ENCODE measurements at regions not wholly inside any gene's neighbourhood (a gene's known extent, or its start where the extent isn't known, plus 50 kb on each side); places are given as distances from the start of the nearest gene placed in this dataset.

GRCh38 chr6:5937169-5937909, 69.4 kb downstream of the NRN1 start:
- no peak for DNase-seq (ENCODE audit: extremely low read depth, low read depth)
- no peak for TF ChIP-seq CTCF (IDR thresholded peaks at IDR 0.05; ENCODE audit: low read depth, low read length)

GRCh38 chr6:5936631-5937030, 70.1 kb downstream of the NRN1 start:
- no peak for DNase-seq (ENCODE audit: extremely low read depth, low read depth)
- TF ChIP-seq CTCF (IDR thresholded peaks at IDR 0.05; ENCODE audit: low read depth, low read length), result no peak

GRCh38 chr6:5936140-5936539, 70.6 kb downstream of the NRN1 start:
- TF ChIP-seq CTCF (IDR thresholded peaks at IDR 0.05; ENCODE audit: low read depth, low read length), result no peak
- DNase-seq (ENCODE audit: extremely low read depth, low read depth), result no peak

- no peak for DNase-seq (ENCODE audit: extremely low read depth, low read depth)
- TF ChIP-seq CTCF (IDR thresholded peaks at IDR 0.05; ENCODE audit: low read depth, low read length), result no peak
Observed at GRCh38 chr6:5930968-5931367, 75.8 kb downstream of the NRN1 start.

GRCh38 chr6:5930143-5930770, 76.5 kb downstream of the NRN1 start:
- DNase-seq (ENCODE audit: extremely low read depth, low read depth), result no peak
- TF ChIP-seq CTCF (IDR thresholded peaks at IDR 0.05; ENCODE audit: low read depth, low read length), result no peak

GRCh38 chr6:5923840-5924239, 82.9 kb downstream of the NRN1 start:
- DNase-seq (ENCODE audit: extremely low read depth, low read depth), result no peak
- no peak for TF ChIP-seq CTCF (IDR thresholded peaks at IDR 0.05; ENCODE audit: low read depth, low read length)

- DNase-seq (ENCODE audit: extremely low read depth, low read depth), result no peak
- no peak for TF ChIP-seq CTCF (IDR thresholded peaks at IDR 0.05; ENCODE audit: low read depth, low read length)
Observed at GRCh38 chr6:5922230-5922629, 84.5 kb downstream of the NRN1 start.
